Activated T-helper 9 cell treated with anti-CD3 and anti-CD28 coated beads, Interleukin-2, amount 50 U/mL, for 16 hours (primary cell): ENCODE measurements at regions not wholly inside any gene's neighbourhood (a gene's known extent, or its start where the extent isn't known, plus 50 kb on each side); places are given as distances from the start of the nearest gene placed in this dataset.
"Not testable (repeated sequence)": the region's sequence is repeated elsewhere in the genome, so short reads cannot be mapped to it uniquely, and the experiment has no call there.

Experiments used
- DNase-seq: peaks from one replicate; pipeline ENCODE4 v3.0.0-alpha.2; 2020; ENCODE audit warnings: low read depth

- no peak for DNase-seq
These were observed 131.1 kb upstream of the G2E3 start for GRCh38 chr14:30427846-30428245.

- no peak for DNase-seq
These were observed 127.4 kb upstream of the G2E3 start for GRCh38 chr14:30431552-30431951.

- no peak for DNase-seq
These were observed 118.0 kb upstream of the G2E3 start for GRCh38 chr14:30440961-30441360.

GRCh38 chr14:30443368-30444007 is 115.5 kb upstream of the G2E3 start:
- DNase-seq = no peak

GRCh38 chr14:30444451-30444850 is 114.5 kb upstream of the G2E3 start:
- no peak for DNase-seq

- no peak for DNase-seq
These were observed 113.8 kb upstream of the G2E3 start for GRCh38 chr14:30445011-30445793.

- DNase-seq = no peak
These were observed 113.1 kb upstream of the G2E3 start for GRCh38 chr14:30445852-30446251.

GRCh38 chr14:30450631-30451545 is 108.1 kb upstream of the G2E3 start:
- DNase-seq = no peak

- no peak for DNase-seq
These were observed 102.7 kb upstream of the G2E3 start for GRCh38 chr14:30456296-30456695.

GRCh38 chr14:30462358-30462757 is 96.6 kb upstream of the G2E3 start:
- no peak for DNase-seq

- no peak for DNase-seq
These were observed 94.5 kb upstream of the G2E3 start for GRCh38 chr14:30464481-30464880.

- DNase-seq = no peak
These were observed 90.6 kb upstream of the G2E3 start for GRCh38 chr14:30468354-30468753.

- no peak for DNase-seq
These were observed 87.0 kb upstream of the G2E3 start for GRCh38 chr14:30471980-30472379.

- not testable (repeated sequence) for DNase-seq
These were observed 84.9 kb upstream of the G2E3 start for GRCh38 chr14:30473846-30474696.

GRCh38 chr14:30482276-30482675 is 76.7 kb upstream of the G2E3 start:
- DNase-seq = no peak

GRCh38 chr14:30484201-30484600 is 74.8 kb upstream of the G2E3 start:
- DNase-seq = no peak

GRCh38 chr14:30484976-30485375 is 74.0 kb upstream of the G2E3 start:
- DNase-seq = no peak

- no peak for DNase-seq
These were observed 62.1 kb upstream of the G2E3 start for GRCh38 chr14:30496852-30497251.

GRCh38 chr14:30499358-30499757 is 59.6 kb upstream of the G2E3 start:
- DNase-seq = no peak

- no peak for DNase-seq
These were observed 58.7 kb upstream of the G2E3 start for GRCh38 chr14:30500222-30500621.

- no peak for DNase-seq
These were observed 51.7 kb upstream of the G2E3 start for GRCh38 chr14:30507209-30507608.
